HG03432 (cell line): ENCODE measurements at regions not wholly inside any gene's neighbourhood (a gene's known extent, or its start where the extent isn't known, plus 50 kb on each side); places are given as distances from the start of the nearest gene placed in this dataset.
"Not testable (repeated sequence)": the region's sequence is repeated elsewhere in the genome, so short reads cannot be mapped to it uniquely, and the experiment has no call there.

Source experiments
- ATAC-seq: cut with Tn5 transposase; IDR thresholded peaks from one replicate; pipeline ENCODE4 v1.9.1; 2021; ENCODE audit warnings: mild to moderate bottlenecking, moderate library complexity; ENCODE audit not compliant: unreplicated experiment

GRCh38 chr6:14384175-14384949 is 266.8 kb downstream of the CD83 start:
- ATAC-seq = no peak

- no peak for ATAC-seq
Observed at GRCh38 chr6:14386263-14386662, 268.7 kb downstream of the CD83 start.

- no peak for ATAC-seq
Observed at GRCh38 chr6:14386668-14387067, 269.1 kb downstream of the CD83 start.

- no peak for ATAC-seq
Observed at GRCh38 chr6:14388371-14388770, 270.8 kb downstream of the CD83 start.

GRCh38 chr6:14389776-14390175 is 272.2 kb downstream of the CD83 start:
- ATAC-seq = not testable (repeated sequence)

GRCh38 chr6:14390805-14391204 is 273.2 kb downstream of the CD83 start:
- ATAC-seq = no peak

GRCh38 chr6:14393910-14394309 is 276.3 kb downstream of the CD83 start:
- no peak for ATAC-seq

GRCh38 chr6:14396392-14396791 is 278.8 kb downstream of the CD83 start:
- no peak for ATAC-seq

GRCh38 chr6:14396826-14397517 is 279.4 kb downstream of the CD83 start:
- peak; percentile 57 for ATAC-seq

GRCh38 chr6:14397518-14397901 is 279.9 kb downstream of the CD83 start:
- ATAC-seq = no peak

- no peak for ATAC-seq
Observed at GRCh38 chr6:14398953-14399352, 281.4 kb downstream of the CD83 start.

GRCh38 chr6:14399635-14400034 is 282.1 kb downstream of the CD83 start:
- ATAC-seq = no peak

- ATAC-seq = no peak
Observed at GRCh38 chr6:14401246-14401645, 283.7 kb downstream of the CD83 start.

GRCh38 chr6:14406614-14407331 is 289.2 kb downstream of the CD83 start:
- ATAC-seq = no peak

GRCh38 chr6:14408446-14408845 is 290.9 kb downstream of the CD83 start:
- no peak for ATAC-seq

GRCh38 chr6:14412026-14412425 is 294.5 kb downstream of the CD83 start:
- no peak for ATAC-seq

- no peak for ATAC-seq
Observed at GRCh38 chr6:14415452-14415851, 297.9 kb downstream of the CD83 start.

- no peak for ATAC-seq
Observed at GRCh38 chr6:14417377-14417776, 299.8 kb downstream of the CD83 start.

GRCh38 chr6:14419224-14419623 is 301.7 kb downstream of the CD83 start:
- not testable (repeated sequence) for ATAC-seq

GRCh38 chr6:14422061-14422460 is 304.5 kb downstream of the CD83 start:
- ATAC-seq = no peak

GRCh38 chr6:14422917-14423316 is 305.3 kb downstream of the CD83 start:
- no peak for ATAC-seq

GRCh38 chr6:14423330-14423729 is 305.8 kb downstream of the CD83 start:
- ATAC-seq = no peak
